A673 (cell line): ENCODE measurements at regions not wholly inside any gene's neighbourhood (a gene's known extent, or its start where the extent isn't known, plus 50 kb on each side); places are given as distances from the start of the nearest gene placed in this dataset.

Experiments
- BruUV-seq: library from RNA; stranded (reverse); fragments of 400-500 nt; replicated peaks from 2 replicates; lab custom pipeline; 2021; lab: Mats Ljungman, UMichigan
- CTCF ChIA-PET: fragments of 300-600 bp; sonication (Branson Sonifier 250); formaldehyde crosslinking; loops from one replicate; lab custom pipeline; 2022; ENCODE audit warnings: antibody characterized with exemption; lab: Charles Lee
- POLR2A ChIA-PET: fragments of 300-600 bp; sonication (Branson Sonifier 250); formaldehyde crosslinking; loops from one replicate; lab custom pipeline; 2022; ENCODE audit warnings: antibody characterized with exemption; ENCODE audit not compliant: low non-redundant PET; lab: Charles Lee
- DNase-seq: peaks from one replicate; pipeline ENCODE4 v3.0.0-alpha.2; 2015; ENCODE audit warnings: low spot score
- H3K27ac ChIP-seq: fragments of 200-600 bp; sonication (generic); 2 replicates; pipeline ENCODE4 v1.5.1; 2016; ENCODE audit warnings: mixed run types, low read depth, mild to moderate bottlenecking, mixed read lengths, antibody characterized with exemption, low read length; ENCODE audit not compliant: poor library complexity, severe bottlenecking
- H3K27me3 ChIP-seq: fragments of 200-600 bp; sonication (generic); replicated peaks from 2 replicates; pipeline ENCODE4 v1.6.1; 2017; ENCODE audit warnings: mixed run types, low read depth, mild to moderate bottlenecking, mixed read lengths, antibody characterized with exemption, low read length; ENCODE audit not compliant: insufficient read depth, poor library complexity
- H3K36me3 ChIP-seq: fragments of 200-600 bp; sonication (generic); 2 replicates; pipeline ENCODE4 v1.6.1; 2016; ENCODE audit warnings: mixed run types, mild to moderate bottlenecking, mixed read lengths, antibody characterized with exemption, low read length; ENCODE audit not compliant: insufficient read depth, poor library complexity, severe bottlenecking
- H3K4me1 ChIP-seq: fragments of 200-600 bp; sonication (generic); 2 replicates; pipeline ENCODE4 v1.6.1; 2017; ENCODE audit warnings: mixed run types, mild to moderate bottlenecking, mixed read lengths, antibody characterized with exemption, low read length; ENCODE audit not compliant: insufficient read depth, poor library complexity, severe bottlenecking
- H3K4me3 ChIP-seq: fragments of 200-600 bp; sonication (generic); 2 replicates; pipeline ENCODE4 v1.5.1; 2016; ENCODE audit warnings: low read depth, mixed run types, mild to moderate bottlenecking, mixed read lengths, low read length; ENCODE audit not compliant: poor library complexity, severe bottlenecking
- H3K9me3 ChIP-seq: fragments of 200-600 bp; sonication (generic); 2 replicates; pipeline ENCODE4 v1.6.1; 2016; ENCODE audit warnings: mixed run types, low read depth, mild to moderate bottlenecking, mixed read lengths, antibody characterized with exemption, low read length; ENCODE audit not compliant: poor library complexity, severe bottlenecking
- EZH2 ChIP-seq: fragments of 200-600 bp; sonication (generic); IDR thresholded peaks from 2 replicates; pipeline ENCODE4 v1.6.1; 2017; ENCODE audit warnings: borderline replicate concordance, low read depth, mild to moderate bottlenecking, mixed read lengths, antibody characterized with exemption, low read length; ENCODE audit not compliant: poor library complexity, severe bottlenecking
- intact Hi-C: fragments of 100-400 bp; cut with micrococcal nuclease; formaldehyde crosslinking; loops from one replicate; pipeline ENCODE4 v1.10.0; 2022; ENCODE audit not compliant: unreplicated experiment
- TF ChIP-seq, protein P1 (sequence below): fragments of 300-800, 200-600 bp; sonication (generic); conservative IDR thresholded peaks from 2 replicates; pipeline ENCODE4 v1.5.1; 2017; ENCODE audit warnings: low read depth, mild to moderate bottlenecking, antibody characterized with exemption, low read length, moderate library complexity, mixed read lengths

DNA sequence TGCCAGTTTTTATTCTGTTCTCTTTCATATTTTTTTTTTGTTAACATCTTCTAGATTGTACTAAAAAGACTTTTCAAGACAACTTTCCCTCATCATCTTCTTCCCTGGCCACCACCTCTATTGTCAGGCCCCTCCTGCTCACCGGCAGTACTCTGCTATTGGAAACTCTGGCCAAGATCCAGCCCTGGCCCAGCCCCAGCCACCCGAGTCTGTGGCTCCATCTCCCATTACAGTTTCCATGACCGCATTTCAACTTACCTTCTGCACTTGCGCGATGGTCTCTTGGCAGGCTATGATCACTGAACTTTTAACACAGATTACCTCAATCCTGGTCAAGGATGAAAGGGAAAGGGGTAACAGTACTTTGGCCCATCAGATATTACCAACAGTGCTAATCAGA is 137.7 kb upstream of the POM121L12 start:
- POLR2A ChIA-PET: no interaction called here

DNA sequence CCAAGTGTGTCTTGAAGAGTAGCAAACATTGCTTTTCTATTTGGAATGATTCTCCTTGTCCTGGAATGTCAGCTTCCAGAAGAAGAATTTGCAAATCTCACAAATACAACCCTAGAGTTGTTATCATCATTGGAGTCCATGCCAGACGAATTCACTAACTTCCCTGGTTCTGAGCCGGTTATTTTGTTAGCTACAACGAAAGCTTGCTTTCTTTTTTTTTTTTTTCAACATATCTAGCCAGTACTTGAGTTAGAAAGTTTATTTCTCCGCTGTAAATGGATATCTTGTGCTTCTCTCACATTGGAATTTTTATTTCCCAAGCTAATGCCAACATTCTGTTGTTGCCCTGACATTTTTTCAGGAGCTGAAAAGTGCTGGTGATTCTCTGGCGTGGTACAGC is 138.1 kb upstream of the POM121L12 start:
- Histone ChIP-seq H3K4me3 (no peak overlapping the region), H3K9me3 (peaks cover 20% of the 10 kb centered on the region), H3K36me3 (no peaks in the 10 kb centered on the region), H3K27ac (no peak overlapping the region), H3K4me1 (no peaks in the 10 kb centered on the region), H3K27me3 (no peaks in the 10 kb centered on the region)
- intact Hi-C loops: no loop called here
- ChIA-PET POLR2A (no interaction called here), CTCF (no interaction called here)
- no peak for DNase-seq
- TF ChIP-seq EZH2: no peak
- TF ChIP-seq, protein P1, sequence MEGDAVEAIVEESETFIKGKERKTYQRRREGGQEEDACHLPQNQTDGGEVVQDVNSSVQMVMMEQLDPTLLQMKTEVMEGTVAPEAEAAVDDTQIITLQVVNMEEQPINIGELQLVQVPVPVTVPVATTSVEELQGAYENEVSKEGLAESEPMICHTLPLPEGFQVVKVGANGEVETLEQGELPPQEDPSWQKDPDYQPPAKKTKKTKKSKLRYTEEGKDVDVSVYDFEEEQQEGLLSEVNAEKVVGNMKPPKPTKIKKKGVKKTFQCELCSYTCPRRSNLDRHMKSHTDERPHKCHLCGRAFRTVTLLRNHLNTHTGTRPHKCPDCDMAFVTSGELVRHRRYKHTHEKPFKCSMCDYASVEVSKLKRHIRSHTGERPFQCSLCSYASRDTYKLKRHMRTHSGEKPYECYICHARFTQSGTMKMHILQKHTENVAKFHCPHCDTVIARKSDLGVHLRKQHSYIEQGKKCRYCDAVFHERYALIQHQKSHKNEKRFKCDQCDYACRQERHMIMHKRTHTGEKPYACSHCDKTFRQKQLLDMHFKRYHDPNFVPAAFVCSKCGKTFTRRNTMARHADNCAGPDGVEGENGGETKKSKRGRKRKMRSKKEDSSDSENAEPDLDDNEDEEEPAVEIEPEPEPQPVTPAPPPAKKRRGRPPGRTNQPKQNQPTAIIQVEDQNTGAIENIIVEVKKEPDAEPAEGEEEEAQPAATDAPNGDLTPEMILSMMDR: no peak
- BruUV-seq: no TSS peak

More for the DNA sequence above, 137.7 kb upstream of the POM121L12 start:
- H3K9me3 ChIP-seq: peaks cover 23% of the 10 kb centered on the region
- H3K4me1 ChIP-seq: no peaks in the 10 kb centered on the region
- TF ChIP-seq, protein P1: no peak
- TF ChIP-seq EZH2: no peak
- H3K4me3 ChIP-seq: no peak overlapping the region
- CTCF ChIA-PET: no interaction called here
- intact Hi-C loops: no loop called here
- no peak for DNase-seq
- no peaks in the 10 kb centered on the region for H3K36me3 ChIP-seq
- H3K27ac ChIP-seq: no peak overlapping the region
- BruUV-seq: no TSS peak
- no peaks in the 10 kb centered on the region for H3K27me3 ChIP-seq

DNA sequence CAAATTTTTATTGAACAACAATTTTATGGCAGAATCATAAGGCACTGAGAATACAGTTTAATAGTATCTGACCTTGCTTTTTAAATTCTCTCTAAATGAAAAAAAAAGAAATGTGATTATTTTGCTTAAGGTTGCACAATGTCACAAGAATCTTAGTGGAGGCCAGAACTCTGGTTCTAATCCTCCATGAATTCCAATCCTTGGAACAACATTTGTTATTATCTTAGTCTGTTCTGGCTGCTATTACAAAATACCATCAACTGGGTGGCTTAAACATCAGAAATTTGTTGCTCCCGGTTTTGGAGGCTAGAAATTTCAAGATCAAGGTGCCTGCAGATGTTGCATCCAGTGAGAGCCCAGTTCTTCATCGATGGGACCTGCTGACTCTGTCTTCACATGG is 158.2 kb upstream of the POM121L12 start:
- Histone ChIP-seq H3K9me3 (peaks cover 42% of the 10 kb centered on the region), H3K27me3 (no peaks in the 10 kb centered on the region), H3K4me3 (no peak overlapping the region), H3K27ac (no peak overlapping the region), H3K4me1 (no peaks in the 10 kb centered on the region), H3K36me3 (no peaks in the 10 kb centered on the region)
- TF ChIP-seq, protein P1: no peak
- no peak for TF ChIP-seq EZH2
- no TSS peak for BruUV-seq
- no peak for DNase-seq
- POLR2A ChIA-PET: no interaction called here
- intact Hi-C loops: no loop called here
- CTCF ChIA-PET: no interaction called here
